ENCODE measurements at regions not wholly inside any gene's neighbourhood (a gene's known extent, or its start where the extent isn't known, plus 50 kb on each side); places are given as distances from the start of the nearest gene placed in this dataset.

- Histone ChIP-seq H3K36me3 (no peaks in the 10 kb centered on the region), H3K4me1 (peaks cover 0 to 72% (median 39%) of the 10 kb centered on the region in 4 donors), H3K27ac (peak overlapping the region; percentile 5 to 67 (median 58)), H3K4me3 (no peak overlapping the region), H3K27me3 (no peaks in the 10 kb centered on the region), H3K9me3 (no peaks in the 10 kb centered on the region)
- no peak for DNase-seq (ENCODE audit: low spot score in 2 of 2)
- WGBS, 2 donors, result 49 to 50% methylated on average over 8 of the region's 8 CpGs
- TF ChIP-seq POLR2A (IDR thresholded peaks at IDR 0.05) (no peak), EP300 (IDR thresholded peaks at IDR 0.05) (no peak), CTCF (IDR thresholded peaks at IDR 0.05) (no peak)
Measured at GRCh38 chr1:58896246-58897183, 112.7 kb upstream of the JUN start.

- H3K27me3 ChIP-seq, result no peaks in the 10 kb centered on the region
- peak in 1 of 2 donors; percentile 11 for TF ChIP-seq EP300 (IDR thresholded peaks at IDR 0.05)
- no peak for TF ChIP-seq POLR2A (IDR thresholded peaks at IDR 0.05)
- no peak overlapping the region for H3K4me3 ChIP-seq
- peaks cover 0 to 63% (median 35%) of the 10 kb centered on the region in 4 donors for H3K4me1 ChIP-seq
- no peak for DNase-seq (ENCODE audit: low spot score in 2 of 2)
- H3K36me3 ChIP-seq, result no peaks in the 10 kb centered on the region
- no peaks in the 10 kb centered on the region for H3K9me3 ChIP-seq
- H3K27ac ChIP-seq, result peak overlapping the region; percentile 1 to 99 (median 68)
- WGBS, 2 donors, result 42 to 49% methylated on average over 10 of the region's 10 CpGs
Measured at GRCh38 chr1:58898739-58899586, 115.1 kb upstream of the JUN start.

GRCh38 chr1:58899587-58900271 is 115.9 kb upstream of the JUN start:
- no peak for DNase-seq (ENCODE audit: low spot score in 2 of 2)
- no peaks in the 10 kb centered on the region for H3K9me3 ChIP-seq
- no peak for TF ChIP-seq EP300 (IDR thresholded peaks at IDR 0.05)
- no peak overlapping the region for H3K4me3 ChIP-seq
- no peaks in the 10 kb centered on the region for H3K36me3 ChIP-seq
- H3K27me3 ChIP-seq, result no peaks in the 10 kb centered on the region
- H3K4me1 ChIP-seq, result peaks cover 0 to 62% (median 36%) of the 10 kb centered on the region in 4 donors
- H3K27ac ChIP-seq, result peak overlapping the region; percentile 1 to 99 (median 80)
- WGBS, 2 donors, result 78 to 82% methylated on average over 11 of the region's 11 CpGs

- WGBS, 2 donors, result 22 to 44% methylated on average over 3 of the region's 3 CpGs
- H3K4me3 ChIP-seq, result no peak overlapping the region
- TF ChIP-seq POLR2A (IDR thresholded peaks at IDR 0.05) (no peak), CTCF (IDR thresholded peaks at IDR 0.05) (no peak), EP300 (IDR thresholded peaks at IDR 0.05) (no peak)
- no peaks in the 10 kb centered on the region for H3K36me3 ChIP-seq
- peak overlapping the region in 3 of 4 donors; percentile 65 to 99 (median 96) for H3K27ac ChIP-seq
- no peaks in the 10 kb centered on the region for H3K9me3 ChIP-seq
- no peaks in the 10 kb centered on the region for H3K27me3 ChIP-seq
- no peak for DNase-seq (ENCODE audit: low spot score in 2 of 2)
- H3K4me1 ChIP-seq, result peaks cover 0 to 59% (median 34%) of the 10 kb centered on the region in 4 donors
Measured at GRCh38 chr1:58900396-58900795, 116.5 kb upstream of the JUN start.

- Histone ChIP-seq H3K27me3 (no peaks in the 10 kb centered on the region), H3K4me3 (no peak overlapping the region), H3K27ac (peak overlapping the region in 3 of 4 donors; percentile 65 to 99 (median 96)), H3K4me1 (peaks cover 0 to 59% (median 31%) of the 10 kb centered on the region in 4 donors), H3K9me3 (no peaks in the 10 kb centered on the region), H3K36me3 (no peaks in the 10 kb centered on the region)
- WGBS, 2 donors, result 89 to 96% methylated on average over 1 of the region's 1 CpG
- TF ChIP-seq CTCF (IDR thresholded peaks at IDR 0.05), result no peak
- no peak for TF ChIP-seq EP300 (IDR thresholded peaks at IDR 0.05)
- TF ChIP-seq POLR2A (IDR thresholded peaks at IDR 0.05), result no peak
- no peak for DNase-seq (ENCODE audit: low spot score in 2 of 2)
Measured at GRCh38 chr1:58901008-58901407, 117.2 kb upstream of the JUN start.

Data from tibial nerve (tissue), 4 donors.